ENCODE measurements at regions not wholly inside any gene's neighbourhood (a gene's known extent, or its start where the extent isn't known, plus 50 kb on each side); places are given as distances from the start of the nearest gene placed in this dataset.
"Not testable (repeated sequence)": the region's sequence is repeated elsewhere in the genome, so short reads cannot be mapped to it uniquely, and the experiment has no call there.

- not testable (repeated sequence) for DNase-seq (ENCODE audit: low read depth)
These were observed 268.4 kb downstream of the ZNF37A start for GRCh38 chr10:38362514-38362913.

GRCh38 chr10:38364073-38364472, 269.9 kb downstream of the ZNF37A start:
- DNase-seq (ENCODE audit: low read depth), result not testable (repeated sequence)

GRCh38 chr10:38365917-38366316, 271.8 kb downstream of the ZNF37A start:
- not testable (repeated sequence) for DNase-seq (ENCODE audit: low read depth)

GRCh38 chr10:38383800-38384199, 289.7 kb downstream of the ZNF37A start:
- not testable (repeated sequence) for DNase-seq (ENCODE audit: low read depth)

GRCh38 chr10:38386869-38387268, 292.7 kb downstream of the ZNF37A start:
- not testable (repeated sequence) for DNase-seq (ENCODE audit: low read depth)

- not testable (repeated sequence) for DNase-seq (ENCODE audit: low read depth)
These were observed 296.6 kb downstream of the ZNF37A start for GRCh38 chr10:38390725-38391124.

GRCh38 chr10:38395465-38395864, 301.3 kb downstream of the ZNF37A start:
- not testable (repeated sequence) for DNase-seq (ENCODE audit: low read depth)

GRCh38 chr10:38396178-38396954, 302.2 kb downstream of the ZNF37A start:
- not testable (repeated sequence) for DNase-seq (ENCODE audit: low read depth)

GRCh38 chr10:38401565-38401964, 307.4 kb downstream of the ZNF37A start:
- not testable (repeated sequence) for DNase-seq (ENCODE audit: low read depth)

- DNase-seq (ENCODE audit: low read depth), result peak; percentile 81
These were observed 308.6 kb downstream of the ZNF37A start for GRCh38 chr10:38402442-38403346.

- DNase-seq (ENCODE audit: low read depth), result not testable (repeated sequence)
These were observed 309.4 kb downstream of the ZNF37A start for GRCh38 chr10:38403347-38404117.

- not testable (repeated sequence) for DNase-seq (ENCODE audit: low read depth)
These were observed 329.5 kb downstream of the ZNF37A start for GRCh38 chr10:38423634-38424033.

- not testable (repeated sequence) for DNase-seq (ENCODE audit: low read depth)
These were observed 336.1 kb downstream of the ZNF37A start for GRCh38 chr10:38430242-38430641.

- not testable (repeated sequence) for DNase-seq (ENCODE audit: low read depth)
These were observed 343.2 kb downstream of the ZNF37A start for GRCh38 chr10:38437359-38437758.

- DNase-seq (ENCODE audit: low read depth), result not testable (repeated sequence)
These were observed 354.6 kb downstream of the ZNF37A start for GRCh38 chr10:38448614-38449355.

GRCh38 chr10:38449618-38450017, 355.5 kb downstream of the ZNF37A start:
- DNase-seq (ENCODE audit: low read depth), result not testable (repeated sequence)

- DNase-seq (ENCODE audit: low read depth), result not testable (repeated sequence)
These were observed 356.4 kb downstream of the ZNF37A start for GRCh38 chr10:38450372-38451057.

- not testable (repeated sequence) for DNase-seq (ENCODE audit: low read depth)
These were observed 357.3 kb downstream of the ZNF37A start for GRCh38 chr10:38451306-38451967.
